ENCODE measurements at regions not wholly inside any gene's neighbourhood (a gene's known extent, or its start where the extent isn't known, plus 50 kb on each side); places are given as distances from the start of the nearest gene placed in this dataset.

GRCh38 chr7:40945788-40946187 is 757.1 kb downstream of the INHBA start:
- TF ChIP-seq CTCF (IDR thresholded peaks at IDR 0.05; ENCODE audit: poor library complexity, severe bottlenecking), result no peak
- TF ChIP-seq EZH2 (IDR thresholded peaks at IDR 0.05; ENCODE audit: borderline replicate concordance, insufficient read depth, low read length, poor library complexity, severe bottlenecking), result no peak

All from neural cell (in vitro differentiated cells).